OCI-LY1 (cell line): ENCODE measurements at regions not wholly inside any gene's neighbourhood (a gene's known extent, or its start where the extent isn't known, plus 50 kb on each side); places are given as distances from the start of the nearest gene placed in this dataset.

Source experiments
- H2AFZ ChIP-seq: fragments of 200-600 bp; sonication (generic), shearing (Covaris generic); 2 replicates; pipeline ENCODE4 v1.6.0; 2014; ENCODE audit warnings: antibody characterized with exemption, mild to moderate bottlenecking, low read length
- H3F3A ChIP-seq: fragments of 200-600 bp; sonication (generic), shearing (Covaris generic); 2 replicates; pipeline ENCODE4 v1.6.0; 2014; ENCODE audit warnings: mild to moderate bottlenecking, antibody characterized with exemption, low read length, moderate library complexity; ENCODE audit not compliant: insufficient read depth
- H3K27ac ChIP-seq: fragments of 200-600 bp; sonication (generic); 2 replicates; pipeline ENCODE4 v1.5.1; 2014; ENCODE audit warnings: low read length, mixed run types, mild to moderate bottlenecking, low read depth; ENCODE audit not compliant: poor library complexity, severe bottlenecking
- H3K27me3 ChIP-seq: fragments of 200-600 bp; sonication (generic); 2 replicates; pipeline ENCODE4 v1.6.0; 2014; ENCODE audit warnings: antibody characterized with exemption, mild to moderate bottlenecking, low read length, moderate library complexity; ENCODE audit not compliant: insufficient read depth
- H3K36me3 ChIP-seq: fragments of 200-600 bp; sonication (generic); 2 replicates; pipeline ENCODE4 v1.6.1; 2014; ENCODE audit warnings: mild to moderate bottlenecking, antibody characterized with exemption, low read length, moderate library complexity, mixed read lengths; ENCODE audit not compliant: insufficient read depth
- H3K4me1 ChIP-seq: fragments of 200-600 bp; sonication (generic); 2 replicates; pipeline ENCODE4 v1.5.1; 2014; ENCODE audit warnings: mild to moderate bottlenecking, low read length, moderate library complexity; ENCODE audit not compliant: insufficient read depth, severe bottlenecking
- H3K4me2 ChIP-seq: fragments of 200-600 bp; sonication (generic), shearing (Covaris generic); 2 replicates; pipeline ENCODE4 v1.6.1; 2014; ENCODE audit warnings: low read length
- H3K4me3 ChIP-seq: fragments of 200-600 bp; sonication (generic); 2 replicates; pipeline ENCODE4 v1.5.1; 2014; ENCODE audit warnings: low read length, low read depth, mild to moderate bottlenecking, mixed read lengths; ENCODE audit not compliant: poor library complexity, severe bottlenecking
- H3K79me2 ChIP-seq: fragments of 200-600 bp; shearing (Covaris generic); 2 replicates; pipeline ENCODE4 v1.6.1; 2016; ENCODE audit warnings: mixed run types, low read length, mixed read lengths; ENCODE audit not compliant: insufficient read depth
- H3K9ac ChIP-seq: fragments of 200-600 bp; sonication (generic), shearing (Covaris generic); 2 replicates; pipeline ENCODE4 v1.6.1; 2014; ENCODE audit warnings: mild to moderate bottlenecking, low read length, mixed read lengths
- H3K9me2 ChIP-seq: fragments of 200-600 bp; sonication (generic), shearing (Covaris generic); 2 replicates; pipeline ENCODE4 v1.6.1; 2014; ENCODE audit warnings: low read depth, mild to moderate bottlenecking, low read length, mixed read lengths
- H3K9me3 ChIP-seq: fragments of 200-600 bp; shearing (Covaris generic); 2 replicates; pipeline ENCODE4 v1.6.1; 2014; ENCODE audit warnings: low read length, mixed read lengths
- H4K20me1 ChIP-seq: fragments of 200-600 bp; sonication (generic), shearing (Covaris generic); 2 replicates; pipeline ENCODE4 v1.6.0; 2016; ENCODE audit warnings: mild to moderate bottlenecking, low read length; ENCODE audit not compliant: insufficient read depth
- EZH2 ChIP-seq: fragments of 200-600 bp; sonication (generic), shearing (Covaris generic); IDR thresholded peaks from 2 replicates; pipeline ENCODE4 v1.8.0; 2017; ENCODE audit warnings: borderline replicate concordance, mixed run types, mild to moderate bottlenecking, antibody characterized with exemption, low read length, moderate library complexity, mixed read lengths
- TF ChIP-seq, protein P1 (sequence below): fragments of 200-600 bp; sonication (generic), shearing (Covaris generic); IDR thresholded peaks from 2 replicates; pipeline ENCODE4 v1.5.1; 2017; ENCODE audit warnings: mild to moderate bottlenecking, antibody characterized with exemption, low read length, moderate library complexity, mixed read lengths

DNA sequence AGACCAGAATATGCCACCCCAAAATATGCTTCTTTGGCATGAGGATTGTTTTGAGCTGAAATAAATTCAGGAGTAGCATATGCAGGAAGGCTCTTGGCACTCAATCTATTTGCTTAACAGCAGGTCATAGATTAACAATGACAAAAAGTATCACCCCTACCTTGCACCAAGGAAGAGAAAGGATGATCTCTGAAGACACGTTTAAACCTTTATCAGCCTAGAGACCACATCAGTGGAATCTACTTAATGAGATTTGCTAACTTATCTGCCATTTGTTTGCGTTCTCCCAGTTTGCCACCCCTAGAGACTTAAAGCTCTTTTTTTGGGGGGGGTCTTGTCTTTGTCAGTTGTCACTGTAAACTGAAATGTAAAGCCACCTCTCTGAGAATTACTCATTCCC, 1278.7 kb upstream of the USP15 start:
- Histone ChIP-seq H3K36me3 (no peaks in the 10 kb centered on the region), H3K9me2 (no peaks in the 10 kb centered on the region), H3K9me3 (no peaks in the 10 kb centered on the region), H3F3A (no peaks in the 10 kb centered on the region), H2AFZ (no peak overlapping the region), H3K4me2 (no peak overlapping the region), H3K27me3 (no peaks in the 10 kb centered on the region), H3K9ac (no peak overlapping the region), H3K27ac (no peak overlapping the region), H3K4me3 (no peak overlapping the region), H3K4me1 (no peaks in the 10 kb centered on the region), H3K79me2 (no peaks in the 10 kb centered on the region), H4K20me1 (no peaks in the 10 kb centered on the region)
- TF ChIP-seq, protein P1, sequence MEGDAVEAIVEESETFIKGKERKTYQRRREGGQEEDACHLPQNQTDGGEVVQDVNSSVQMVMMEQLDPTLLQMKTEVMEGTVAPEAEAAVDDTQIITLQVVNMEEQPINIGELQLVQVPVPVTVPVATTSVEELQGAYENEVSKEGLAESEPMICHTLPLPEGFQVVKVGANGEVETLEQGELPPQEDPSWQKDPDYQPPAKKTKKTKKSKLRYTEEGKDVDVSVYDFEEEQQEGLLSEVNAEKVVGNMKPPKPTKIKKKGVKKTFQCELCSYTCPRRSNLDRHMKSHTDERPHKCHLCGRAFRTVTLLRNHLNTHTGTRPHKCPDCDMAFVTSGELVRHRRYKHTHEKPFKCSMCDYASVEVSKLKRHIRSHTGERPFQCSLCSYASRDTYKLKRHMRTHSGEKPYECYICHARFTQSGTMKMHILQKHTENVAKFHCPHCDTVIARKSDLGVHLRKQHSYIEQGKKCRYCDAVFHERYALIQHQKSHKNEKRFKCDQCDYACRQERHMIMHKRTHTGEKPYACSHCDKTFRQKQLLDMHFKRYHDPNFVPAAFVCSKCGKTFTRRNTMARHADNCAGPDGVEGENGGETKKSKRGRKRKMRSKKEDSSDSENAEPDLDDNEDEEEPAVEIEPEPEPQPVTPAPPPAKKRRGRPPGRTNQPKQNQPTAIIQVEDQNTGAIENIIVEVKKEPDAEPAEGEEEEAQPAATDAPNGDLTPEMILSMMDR = no peak
- no peak for TF ChIP-seq EZH2

DNA sequence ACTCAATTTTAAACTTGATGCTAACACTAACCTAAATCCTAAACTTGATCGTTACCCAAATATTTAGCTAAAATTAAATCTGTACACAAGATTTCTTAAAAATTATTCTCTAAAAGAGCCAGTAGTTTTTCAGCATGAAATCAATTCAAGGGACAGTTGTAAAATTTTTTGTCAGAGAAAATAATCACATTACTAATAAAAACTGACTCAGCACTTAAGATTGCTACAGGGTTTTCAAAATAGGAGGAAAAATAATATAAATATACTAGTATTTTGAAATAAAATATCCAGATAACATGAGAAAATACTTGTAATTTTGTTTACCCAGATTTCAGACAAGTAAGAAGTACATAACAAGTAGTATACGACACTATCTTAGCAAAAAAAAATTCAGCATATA, 1268.1 kb upstream of the USP15 start:
- H3K27me3 ChIP-seq = no peaks in the 10 kb centered on the region
- H3K9me3 ChIP-seq = no peaks in the 10 kb centered on the region
- no peak overlapping the region for H3K4me3 ChIP-seq
- H4K20me1 ChIP-seq = no peaks in the 10 kb centered on the region
- no peaks in the 10 kb centered on the region for H3K9me2 ChIP-seq
- no peaks in the 10 kb centered on the region for H3K79me2 ChIP-seq
- no peak overlapping the region for H2AFZ ChIP-seq
- no peaks in the 10 kb centered on the region for H3K4me1 ChIP-seq
- no peak overlapping the region for H3K27ac ChIP-seq
- no peak for TF ChIP-seq EZH2
- TF ChIP-seq, protein P1 = no peak
- no peak overlapping the region for H3K4me2 ChIP-seq
- H3K9ac ChIP-seq = no peak overlapping the region
- H3K36me3 ChIP-seq = no peaks in the 10 kb centered on the region
- no peaks in the 10 kb centered on the region for H3F3A ChIP-seq

DNA sequence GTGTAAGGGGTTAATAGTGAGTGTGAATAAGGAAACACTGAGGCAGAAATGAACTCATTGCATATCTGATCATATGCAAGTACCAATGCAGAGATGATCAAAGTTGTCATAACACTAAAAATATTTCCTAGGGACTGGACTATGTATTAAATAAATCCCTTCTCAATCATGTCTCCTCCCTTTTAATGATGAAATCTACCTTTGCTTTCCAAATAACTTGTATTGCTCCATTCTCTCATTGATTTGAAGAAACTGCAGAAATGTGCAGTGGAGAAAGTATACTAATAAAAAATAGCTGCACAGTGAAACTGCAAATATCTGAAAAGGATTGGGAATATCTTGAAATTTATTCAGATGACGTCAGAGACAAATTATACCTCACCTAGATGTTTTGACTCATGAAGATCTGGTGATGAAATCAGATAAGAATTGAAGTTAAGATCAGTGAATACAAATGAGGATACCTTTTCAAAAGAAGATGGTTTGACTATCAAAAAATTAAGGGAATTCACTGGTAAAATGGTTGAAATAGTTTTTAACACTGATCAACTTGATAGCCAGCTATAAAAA, 1264.9 kb upstream of the USP15 start:
- Histone ChIP-seq H3K27ac (no peak overlapping the region), H3K9me2 (no peaks in the 10 kb centered on the region), H3K9me3 (no peaks in the 10 kb centered on the region), H3K36me3 (no peaks in the 10 kb centered on the region), H3K27me3 (no peaks in the 10 kb centered on the region), H3K9ac (no peak overlapping the region), H2AFZ (no peak overlapping the region), H3K4me3 (no peak overlapping the region), H4K20me1 (no peaks in the 10 kb centered on the region), H3F3A (no peaks in the 10 kb centered on the region), H3K79me2 (no peaks in the 10 kb centered on the region), H3K4me1 (no peaks in the 10 kb centered on the region), H3K4me2 (no peak overlapping the region)
- no peak for TF ChIP-seq EZH2
- TF ChIP-seq, protein P1 = no peak
